GM12892 (cell line): ENCODE measurements at regions not wholly inside any gene's neighbourhood (a gene's known extent, or its start where the extent isn't known, plus 50 kb on each side); places are given as distances from the start of the nearest gene placed in this dataset.
"Not testable (repeated sequence)": the region's sequence is repeated elsewhere in the genome, so short reads cannot be mapped to it uniquely, and the experiment has no call there.

Experiments used
- DNase-seq: peaks from one replicate; pipeline ENCODE4 v3.0.0; 2011; ENCODE audit not compliant: insufficient read length
- FAIRE-seq: peaks from 2 replicates; lab custom pipeline; 2011; peaks lifted over from hg19 to GRCh38; lab: Jason Lieb, UNC
- POLR2A ChIP-seq: IDR thresholded peaks from 2 replicates; pipeline ENCODE4 v1.6.1; 2011; ENCODE audit warnings: low read depth, low read length, control low read depth
- POLR2AphosphoS5 ChIP-seq: IDR thresholded peaks from 2 replicates; pipeline ENCODE4 v1.6.1; 2011; ENCODE audit warnings: low read depth, low read length, control low read depth
- TAF1 ChIP-seq: IDR thresholded peaks from 2 replicates; pipeline ENCODE4 v1.6.1; 2011; ENCODE audit warnings: low read depth, mild to moderate bottlenecking, control low read depth, low read length, borderline replicate concordance

- no peak for TF ChIP-seq POLR2A
- no peak for TF ChIP-seq TAF1
- TF ChIP-seq POLR2AphosphoS5 = no peak
- no peak for DNase-seq
- FAIRE-seq = no peak
Measured at GRCh38 chr4:13711233-13711785, 83.8 kb upstream of the BOD1L1 start.

DNA sequence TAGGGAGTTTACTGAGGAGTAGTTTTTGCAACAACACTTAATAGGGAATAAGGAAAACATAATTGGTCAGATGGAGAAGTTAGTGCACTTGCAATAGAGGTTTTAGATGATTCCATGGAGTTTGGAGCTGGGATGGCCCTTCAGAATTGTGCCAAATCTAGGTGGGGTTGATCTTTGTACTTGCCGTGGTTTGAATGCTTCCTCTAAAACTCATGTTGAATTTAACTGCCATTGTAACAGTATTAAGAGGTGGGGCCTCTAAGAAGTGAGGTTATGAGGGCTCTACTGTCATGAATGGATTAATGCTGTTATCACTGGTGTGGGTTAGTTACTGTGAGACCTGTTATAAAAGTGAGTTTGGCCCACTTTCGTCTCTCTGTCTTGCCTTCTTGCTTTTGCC, 94.4 kb upstream of the BOD1L1 start:
- FAIRE-seq (no peak), DNase-seq (no peak)
- TF ChIP-seq POLR2A (no peak), TAF1 (no peak), POLR2AphosphoS5 (no peak)

GRCh38 chr4:13722649-13723048, 95.1 kb upstream of the BOD1L1 start:
- DNase-seq (no peak), FAIRE-seq (no peak)
- TF ChIP-seq TAF1 = no peak
- no peak for TF ChIP-seq POLR2A
- no peak for TF ChIP-seq POLR2AphosphoS5

DNA sequence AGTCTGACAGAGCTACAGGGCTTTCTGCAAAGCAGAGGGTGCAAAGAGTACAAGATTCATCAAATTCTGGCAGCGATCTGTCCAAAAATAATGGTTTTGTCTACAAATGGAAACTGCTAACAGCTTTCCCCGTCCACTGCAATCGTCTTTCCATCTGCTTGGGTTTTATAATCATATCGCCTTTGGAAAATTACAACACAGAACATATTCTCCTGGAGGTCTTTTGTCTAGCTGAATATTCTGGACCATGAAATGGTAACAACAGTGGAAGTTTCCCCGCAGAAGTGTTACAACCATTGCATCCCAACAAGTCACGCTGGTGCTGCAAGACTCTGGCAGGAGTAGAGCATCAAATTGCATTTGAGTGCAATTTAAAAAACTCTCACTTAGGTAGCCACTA, 101.2 kb upstream of the BOD1L1 start:
- no peak for DNase-seq
- TF ChIP-seq POLR2AphosphoS5 (no peak), TAF1 (no peak), POLR2A (no peak)
- FAIRE-seq = no peak

DNA sequence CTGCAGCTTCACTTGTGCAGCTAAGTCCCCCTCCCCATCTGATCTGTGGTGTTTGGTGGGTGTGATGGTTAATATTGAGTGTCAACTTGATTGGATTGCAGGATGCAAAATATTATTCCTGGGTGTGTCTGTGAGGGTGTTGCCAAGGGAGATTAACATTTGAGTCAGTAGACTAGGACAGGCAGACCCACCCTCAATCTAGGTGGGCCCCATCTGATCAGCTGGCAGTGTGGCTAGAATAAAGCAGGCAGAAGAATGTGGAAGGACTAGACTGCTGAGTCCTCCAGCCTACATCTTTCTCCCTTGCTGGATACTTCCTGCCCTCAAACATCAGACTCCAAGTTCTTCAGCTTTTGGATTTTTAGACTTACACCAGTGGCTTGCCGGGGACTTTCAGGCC, 103.5 kb upstream of the BOD1L1 start:
- FAIRE-seq (no peak), DNase-seq (no peak)
- no peak for TF ChIP-seq POLR2AphosphoS5
- no peak for TF ChIP-seq TAF1
- no peak for TF ChIP-seq POLR2A

- TF ChIP-seq POLR2AphosphoS5 (no peak), POLR2A (no peak), TAF1 (no peak)
- DNase-seq (no peak), FAIRE-seq (no peak)
Measured at GRCh38 chr4:13733817-13734216, 106.3 kb upstream of the BOD1L1 start.

DNA sequence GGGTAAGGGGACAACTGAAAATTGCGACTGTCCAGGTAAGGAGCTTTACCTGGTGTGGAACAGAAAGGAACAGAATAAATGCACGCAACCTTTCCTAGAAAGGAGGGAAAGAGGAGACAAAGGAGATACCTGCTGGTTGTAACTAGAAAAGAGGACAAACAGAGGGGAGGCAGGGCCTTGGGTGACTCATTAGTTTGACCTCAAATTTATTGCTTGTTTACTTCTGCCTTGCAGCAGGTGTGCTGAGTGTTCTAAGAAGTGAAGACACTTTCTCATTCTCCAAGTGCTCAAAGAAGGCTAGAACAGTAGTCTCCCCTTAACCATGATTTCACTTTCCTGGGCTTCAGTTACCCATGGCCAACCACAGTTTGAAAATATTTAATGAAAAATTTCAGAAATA, 123.1 kb upstream of the BOD1L1 start:
- DNase-seq (no peak), FAIRE-seq (no peak)
- no peak for TF ChIP-seq POLR2A
- TF ChIP-seq POLR2AphosphoS5 = no peak
- TF ChIP-seq TAF1 = no peak

DNA sequence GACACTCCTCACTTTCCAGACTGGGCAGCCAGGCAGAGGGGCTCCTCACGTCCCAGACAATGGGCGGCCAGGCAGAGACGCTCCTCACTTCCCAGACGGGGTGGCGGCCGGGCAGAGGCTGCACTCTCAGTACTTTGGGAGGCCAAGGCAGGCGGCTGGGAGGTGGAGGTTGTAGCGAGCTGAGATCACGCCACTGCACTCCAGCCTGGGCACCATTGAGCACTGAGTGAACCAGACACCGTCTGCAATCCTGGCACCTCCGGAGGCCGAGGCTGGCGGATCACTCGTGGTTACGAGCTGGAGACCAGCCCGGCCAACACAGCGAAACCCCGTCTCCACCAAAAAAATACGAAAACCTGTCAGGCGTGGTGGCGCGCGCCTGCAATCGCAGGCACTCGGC, 134.1 kb upstream of the BOD1L1 start:
- FAIRE-seq, DNase-seq: not testable (repeated sequence)

DNA sequence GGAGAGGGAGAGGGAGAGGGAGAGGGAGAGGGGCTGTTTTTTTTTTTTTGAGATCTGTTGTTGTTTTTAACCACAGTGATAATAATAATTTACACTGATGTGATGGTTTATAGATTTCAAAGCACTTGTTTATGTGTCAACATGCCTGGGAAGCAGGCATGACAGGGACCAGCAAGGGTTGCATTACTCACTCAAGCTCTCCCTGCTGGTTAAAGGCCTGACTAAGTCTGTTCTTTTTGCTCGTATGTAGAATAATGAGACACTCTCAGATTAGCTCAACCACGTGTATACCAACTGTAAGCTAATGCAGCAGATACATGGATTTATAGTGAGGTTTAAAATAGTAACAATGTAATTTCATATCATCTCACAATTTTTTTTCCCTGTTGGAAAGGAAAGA, 134.6 kb upstream of the BOD1L1 start:
- DNase-seq (no peak), FAIRE-seq (no peak)
- TF ChIP-seq POLR2AphosphoS5 = no peak
- no peak for TF ChIP-seq POLR2A
- TF ChIP-seq TAF1 = no peak

- DNase-seq = no peak
- FAIRE-seq = no peak
- no peak for TF ChIP-seq POLR2A
- TF ChIP-seq TAF1 = no peak
- no peak for TF ChIP-seq POLR2AphosphoS5
Measured at GRCh38 chr4:13763707-13764106, 136.2 kb upstream of the BOD1L1 start.

GRCh38 chr4:13765539-13765938, 138.0 kb upstream of the BOD1L1 start:
- TF ChIP-seq POLR2A = no peak
- no peak for FAIRE-seq
- DNase-seq = no peak

- DNase-seq = no peak
- no peak for FAIRE-seq
- TF ChIP-seq TAF1 = no peak
- no peak for TF ChIP-seq POLR2AphosphoS5
- no peak for TF ChIP-seq POLR2A
Measured at GRCh38 chr4:13766761-13767540, 139.4 kb upstream of the BOD1L1 start.
